IMR-90 (cell line): ENCODE measurements at regions not wholly inside any gene's neighbourhood (a gene's known extent, or its start where the extent isn't known, plus 50 kb on each side); places are given as distances from the start of the nearest gene placed in this dataset.

Source experiments
- ATAC-seq: fragments of 200-7000 bp; cut with Tn5 transposase; 2 replicates; pipeline ENCODE4 v1.9.1; 2020; ENCODE audit warnings: low read depth, mild to moderate bottlenecking, moderate library complexity
- BruUV-seq: library from RNA; stranded (reverse); fragments of 400-500 nt; replicated peaks from 2 replicates; lab custom pipeline; 2021; lab: Mats Ljungman, UMichigan
- CTCF ChIA-PET: fragments of 300-600 bp; formaldehyde crosslinking; extraction: SDS; loops from one replicate; lab custom pipeline; 2021; ENCODE audit warnings: antibody characterized with exemption; lab: Yijun Ruan, JAX
- POLR2A ChIA-PET: fragments of 300-600 bp; sonication (Branson Sonifier 250); formaldehyde crosslinking; loops from one replicate; lab custom pipeline; 2022; ENCODE audit warnings: antibody characterized with exemption; ENCODE audit not compliant: unreplicated experiment; lab: Charles Lee
- DNase-seq: peaks from one replicate; pipeline ENCODE4 v3.0.0; 2013
- H2AFZ ChIP-seq: replicated peaks from 2 replicates; pipeline ENCODE3; 2013; ENCODE audit warnings: low read length, mild to moderate bottlenecking; ENCODE audit not compliant: poor library complexity
- H2AK5ac ChIP-seq: 2 replicates; pipeline ENCODE4 v1.6.1; 2013; ENCODE audit warnings: low read depth, low read length, inconsistent platforms
- H2AK9ac ChIP-seq: replicated peaks from 2 replicates; pipeline ENCODE3; 2013; ENCODE audit warnings: mild to moderate bottlenecking, low read depth, low read length, moderate library complexity; ENCODE audit not compliant: poor library complexity
- H2BK120ac ChIP-seq: 2 replicates; pipeline ENCODE4 v1.6.1; 2013; ENCODE audit warnings: low read depth, low read length, inconsistent platforms
- H2BK15ac ChIP-seq: 3 replicates; pipeline ENCODE4 v1.6.1; 2013; ENCODE audit warnings: low read depth, low read length, inconsistent platforms
- H2BK20ac ChIP-seq: 2 replicates; pipeline ENCODE4 v1.6.1; 2013; ENCODE audit warnings: low read depth, mild to moderate bottlenecking, inconsistent platforms, low read length, moderate library complexity
- H2BK5ac ChIP-seq: 2 replicates; pipeline ENCODE4 v1.6.1; 2013; ENCODE audit warnings: mild to moderate bottlenecking, low read depth, low read length, inconsistent platforms; ENCODE audit not compliant: poor library complexity, severe bottlenecking
- H3K14ac ChIP-seq: replicated peaks from 2 replicates; pipeline ENCODE4 v1.6.1; 2013; ENCODE audit warnings: low read depth, low read length, inconsistent platforms
- H3K18ac ChIP-seq: 2 replicates; pipeline ENCODE4 v1.6.1; 2013; ENCODE audit warnings: low read depth, low read length, control low read depth
- H3K23ac ChIP-seq: 2 replicates; pipeline ENCODE4 v1.6.1; 2013; ENCODE audit warnings: low read depth, low read length, inconsistent platforms
- H3K27ac ChIP-seq: 2 replicates; pipeline ENCODE4 v1.5.1; 2013; ENCODE audit warnings: mild to moderate bottlenecking, control low read depth, low read length; ENCODE audit not compliant: insufficient read depth
- H3K27me3 ChIP-seq: 2 replicates; pipeline ENCODE4 v1.6.1; 2013; ENCODE audit warnings: low read length; ENCODE audit not compliant: control insufficient read depth, insufficient read depth
- H3K36me3 ChIP-seq: 2 replicates; pipeline ENCODE4 v1.6.1; 2013; ENCODE audit warnings: low read length, mixed read lengths; ENCODE audit not compliant: control insufficient read depth, insufficient read depth
- H3K4ac ChIP-seq: 2 replicates; pipeline ENCODE4 v1.6.1; 2013; ENCODE audit warnings: low read depth, low read length, inconsistent platforms
- H3K4me1 ChIP-seq: 2 replicates; pipeline ENCODE4 v1.6.1; 2013; ENCODE audit warnings: low read length, mixed read lengths; ENCODE audit not compliant: control insufficient read depth, insufficient read depth
- H3K4me2 ChIP-seq: 2 replicates; pipeline ENCODE4 v1.6.1; 2013; ENCODE audit warnings: low read depth, mild to moderate bottlenecking, control low read depth, low read length, moderate library complexity
- H3K4me3 ChIP-seq: 2 replicates; pipeline ENCODE4 v1.5.1; 2013; ENCODE audit warnings: low read depth, mild to moderate bottlenecking, control low read depth, low read length, moderate library complexity; ENCODE audit not compliant: insufficient read depth
- H3K56ac ChIP-seq: 2 replicates; pipeline ENCODE4 v1.6.1; 2013; ENCODE audit warnings: low read length, inconsistent platforms; ENCODE audit not compliant: insufficient read depth; ENCODE audit errors: extremely low read depth
- H3K79me1 ChIP-seq, 2 experiments: 2 replicates each; pipeline ENCODE4 v1.6.1; 2013; ENCODE audit warnings: low read length in 2 of 2, inconsistent platforms in 1 of 2, low read depth in 1 of 2
- H3K9ac ChIP-seq: 2 replicates; pipeline ENCODE4 v1.6.1; 2013; ENCODE audit warnings: low read depth, low read length, control low read depth
- H3K9me1 ChIP-seq: 2 replicates; pipeline ENCODE4 v1.6.1; 2013; ENCODE audit warnings: low read length, inconsistent platforms; ENCODE audit not compliant: insufficient read depth
- H3K9me3 ChIP-seq: 2 replicates; pipeline ENCODE4 v1.6.1; 2013; ENCODE audit warnings: low read length; ENCODE audit not compliant: control insufficient read depth, insufficient read depth
- H4K20me1 ChIP-seq: 2 replicates; pipeline ENCODE4 v1.6.1; 2013; ENCODE audit warnings: low read length, inconsistent platforms; ENCODE audit not compliant: insufficient read depth
- H4K5ac ChIP-seq: 2 replicates; pipeline ENCODE4 v1.6.1; 2013; ENCODE audit warnings: mild to moderate bottlenecking, low read depth, low read length, control low read depth
- H4K8ac ChIP-seq, 2 experiments: 2 replicates each; pipeline ENCODE4 v1.6.1; 2013; ENCODE audit warnings: low read depth in 2 of 2, low read length in 2 of 2, control low read depth in 1 of 2, inconsistent platforms in 1 of 2
- H4K91ac ChIP-seq: 2 replicates; pipeline ENCODE4 v1.6.1; 2013; ENCODE audit warnings: low read depth, low read length, inconsistent platforms; ENCODE audit not compliant: insufficient read depth
- BHLHE40 ChIP-seq: fragments of 150-350 bp; IDR thresholded peaks from 2 replicates; pipeline ENCODE4 v1.6.1; 2016; ENCODE audit warnings: mild to moderate bottlenecking, low read depth, low read length
- CEBPB ChIP-seq: IDR thresholded peaks from 2 replicates; pipeline ENCODE4 v1.6.1; 2012; ENCODE audit warnings: low read depth, low read length, improper control_type of control experiment
- CHD1 ChIP-seq: IDR thresholded peaks from 2 replicates; pipeline ENCODE4 v1.6.1; 2012; ENCODE audit warnings: low read depth, low read length, improper control_type of control experiment
- CTCF ChIP-seq: conservative IDR thresholded peaks from 2 replicates; pipeline ENCODE4 v1.5.1; 2012; ENCODE audit warnings: mild to moderate bottlenecking, low read depth, low read length, improper control_type of control experiment
- ELK1 ChIP-seq: fragments of 150-350 bp; IDR thresholded peaks from 2 replicates; pipeline ENCODE4 v1.6.1; 2016; ENCODE audit warnings: low read depth, mild to moderate bottlenecking, low read length, moderate library complexity, borderline replicate concordance
- FOS ChIP-seq: fragments of 150-350 bp; IDR thresholded peaks from 2 replicates; pipeline ENCODE4 v1.6.1; 2016; ENCODE audit warnings: low read depth, low read length
- MAFK ChIP-seq: IDR thresholded peaks from 2 replicates; pipeline ENCODE4 v1.6.1; 2012; ENCODE audit warnings: low read depth, low read length, improper control_type of control experiment
- MAZ ChIP-seq: IDR thresholded peaks from 2 replicates; pipeline ENCODE4 v1.6.1; 2012; ENCODE audit warnings: low read depth, mild to moderate bottlenecking, low read length, improper control_type of control experiment, moderate library complexity, borderline replicate concordance
- MXI1 ChIP-seq: IDR thresholded peaks from 2 replicates; pipeline ENCODE4 v1.6.1; 2012; ENCODE audit warnings: low read depth, mild to moderate bottlenecking, low read length, moderate library complexity, borderline replicate concordance
- NFE2L2 ChIP-seq: fragments of 150-350 bp; IDR thresholded peaks from 2 replicates; pipeline ENCODE4 v1.6.1; 2016; ENCODE audit warnings: low read depth, mild to moderate bottlenecking, low read length
- POLR2A ChIP-seq: IDR thresholded peaks from 2 replicates; pipeline ENCODE4 v1.6.1; 2012; ENCODE audit warnings: mild to moderate bottlenecking, low read depth, low read length
- RAD21 ChIP-seq: IDR thresholded peaks from 2 replicates; pipeline ENCODE4 v1.6.1; 2012; ENCODE audit warnings: low read length, improper control_type of control experiment
- RCOR1 ChIP-seq: IDR thresholded peaks from 2 replicates; pipeline ENCODE4 v1.6.1; 2012; ENCODE audit warnings: mild to moderate bottlenecking, low read length, improper control_type of control experiment; ENCODE audit not compliant: insufficient replicate concordance
- RFX5 ChIP-seq: IDR thresholded peaks from 2 replicates; pipeline ENCODE4 v1.8.0; 2012; ENCODE audit warnings: low read depth, mild to moderate bottlenecking, low read length, moderate library complexity
- SMC3 ChIP-seq: fragments of 150-350 bp; IDR thresholded peaks from 2 replicates; pipeline ENCODE4 v1.6.1; 2016; ENCODE audit warnings: low read depth, mild to moderate bottlenecking, antibody characterized with exemption, low read length, moderate library complexity
- USF2 ChIP-seq: fragments of 150-350 bp; IDR thresholded peaks from 2 replicates; pipeline ENCODE4 v1.6.1; 2017; ENCODE audit warnings: mild to moderate bottlenecking, antibody characterized with exemption, low read length, low read depth
- WGBS, 2 experiments: methylation state at CpG; one replicate each; pipeline versions ENCODE4 v1.1.5 to v1.1.7; 2013; ENCODE audit warnings: missing lambda C conversion rate in 2 of 2; ENCODE audit not compliant: insufficient read length in 1 of 2; ENCODE audit errors: extremely low coverage in 2 of 2; 5-methylcytosine and 5-hydroxymethylcytosine counted together
- dilution Hi-C: fragments of 300-500 bp; cut with HindIII; formaldehyde crosslinking; loops from one replicate; pipeline ENCODE4 v1.14.3; 2018; ENCODE audit warnings: low sequenced_read_pairs; ENCODE audit not compliant: unreplicated experiment
- in situ Hi-C: fragments of 300-500 bp; cut with MboI; formaldehyde crosslinking; loops from 3 replicates; pipeline ENCODE4 v1.14.3; 2019; ENCODE audit warnings: low sequenced_read_pairs, inconsistent platforms, mixed read lengths
- intact Hi-C: fragments of 100-400 bp; cut with micrococcal nuclease; formaldehyde crosslinking; loops from 2 replicates; pipeline ENCODE4 v1.10.0; 2022

GRCh38 chr4:145381163-145381562 is 100.5 kb upstream of the SMAD1 start:
- BruUV-seq = no TSS peak
- no peak overlapping the region for H3K56ac ChIP-seq
- no peak overlapping the region for H4K91ac ChIP-seq
- no peak for ATAC-seq
- no peaks in the 10 kb centered on the region for H3K4me1 ChIP-seq
- no peak overlapping the region for H2AK9ac ChIP-seq
- CTCF ChIA-PET = no interaction called here
- no peak overlapping the region for H3K18ac ChIP-seq
- H3K36me3 ChIP-seq = no peaks in the 10 kb centered on the region
- H3K27ac ChIP-seq = no peak overlapping the region
- TF ChIP-seq POLR2A (no peak), ELK1 (no peak), NFE2L2 (no peak), CHD1 (no peak), MAFK (no peak), RFX5 (no peak), BHLHE40 (no peak), RCOR1 (no peak), CTCF (no peak), RAD21 (no peak), MXI1 (no peak), SMC3 (no peak), CEBPB (no peak), MAZ (no peak), FOS (no peak), USF2 (no peak)
- in situ Hi-C loops = no loop called here
- H2BK20ac ChIP-seq = no peak overlapping the region
- POLR2A ChIA-PET = no interaction called here
- H3K79me1 ChIP-seq = no peaks in the 10 kb centered on the region
- dilution Hi-C loops = no loop called here
- H2BK5ac ChIP-seq = no peak overlapping the region
- H3K23ac ChIP-seq = no peak overlapping the region
- H3K4ac ChIP-seq = no peak overlapping the region
- no peak overlapping the region for H2AK5ac ChIP-seq
- no peak overlapping the region for H2BK120ac ChIP-seq
- H4K5ac ChIP-seq = no peak overlapping the region
- no peak overlapping the region for H4K8ac ChIP-seq
- H3K4me3 ChIP-seq = no peak overlapping the region
- WGBS, 2 experiments = 0% methylated on average over 1 of the region's 1 CpG; no CpG with 5 or more reads in 1 of the 2 experiments
- H3K9me3 ChIP-seq = no peaks in the 10 kb centered on the region
- no peak overlapping the region for H3K4me2 ChIP-seq
- H3K14ac ChIP-seq = no peak overlapping the region
- no peaks in the 10 kb centered on the region for H4K20me1 ChIP-seq
- no peaks in the 10 kb centered on the region for H3K27me3 ChIP-seq
- H3K9me1 ChIP-seq = no peaks in the 10 kb centered on the region
- intact Hi-C loops = no loop called here
- no peak overlapping the region for H2AFZ ChIP-seq
- no peak for DNase-seq
- H2BK15ac ChIP-seq = no peak overlapping the region
- H3K9ac ChIP-seq = no peak overlapping the region
